ENCODE measurements at regions not wholly inside any gene's neighbourhood (a gene's known extent, or its start where the extent isn't known, plus 50 kb on each side); places are given as distances from the start of the nearest gene placed in this dataset.
A peak's percentile ranks its signal among the peaks of the same experiment; 100 is the strongest.

GRCh38 chr15:81926981-81927380 is 118.8 kb downstream of the MEX3B start:
- H3K9me1 ChIP-seq (ENCODE audit: control insufficient read depth, insufficient read depth, low read length) = no peaks in the 10 kb centered on the region
- no peaks in the 10 kb centered on the region for H3K36me3 ChIP-seq (ENCODE audit: control insufficient read depth, insufficient read depth, low read length)
- POLR2A ChIA-PET = interaction anchor here (0.8 kb wide), 1 partner anchor 188 kb away, joined by 4 read pairs; no protein-coding TSS in a partner anchor
- ATAC-seq (no peak), DNase-seq (ENCODE audit: extremely low read depth in 1 of 4, low spot score in 3 of 4) (no peak), FAIRE-seq (no peak)
- peaks cover 3 to 10% of the 10 kb centered on the region in 2 experiments for H3K4me1 ChIP-seq (replicated peaks in 1 of 2; ENCODE audit: control insufficient read depth in 2 of 2, insufficient read depth in 2 of 2, low read length in 2 of 2)
- 62% methylated on average over 6 of the region's 6 CpGs for WGBS (ENCODE audit: insufficient coverage, low coverage, missing lambda C conversion rate)
- H3K4me2 ChIP-seq (ENCODE audit: insufficient read depth, low read length) = no peak overlapping the region
- no peak overlapping the region for H3K27ac ChIP-seq (ENCODE audit: extremely low read depth, low read depth, low read length)
- no peak overlapping the region for H3K9ac ChIP-seq (ENCODE audit: insufficient read depth in 1 of 2, low read depth in 2 of 2, low read length in 2 of 2)
- H3K79me2 ChIP-seq (ENCODE audit: control insufficient read depth, insufficient read depth, low read length) = no peaks in the 10 kb centered on the region
- BruUV-seq (replicated peaks) = no TSS peak
- intact Hi-C loops (cut with micrococcal nuclease) (no loop called here), in situ Hi-C loops (cut with MboI) (no loop called here)
- CTCF ChIA-PET (ENCODE audit: low intra/inter-chr PET ratio) = no interaction called here
- H2AFZ ChIP-seq (ENCODE audit: low read depth, low read length) = no peak overlapping the region
- H3K9me3 ChIP-seq (replicated peaks; ENCODE audit: control insufficient read depth, insufficient read depth, low read depth, low read length) = no peaks in the 10 kb centered on the region
- no peaks in the 10 kb centered on the region for H4K20me1 ChIP-seq (replicated peaks; ENCODE audit: control insufficient read depth, insufficient read depth, low read length)
- TF ChIP-seq BRF1 (IDR thresholded peaks at IDR 0.05; ENCODE audit: borderline replicate concordance, extremely low read depth, insufficient read length) = no peak
- H3K4me3 ChIP-seq = no peak overlapping the region
- H3K27me3 ChIP-seq (ENCODE audit: control insufficient read depth in 2 of 2, insufficient read depth in 2 of 2, low read length in 2 of 2) = no peaks in the 10 kb centered on the region

GRCh38 chr15:81924729-81925128 is 121.1 kb downstream of the MEX3B start:
- Histone ChIP-seq H3K27ac (ENCODE audit: extremely low read depth, low read depth, low read length) (no peak overlapping the region), H3K27me3 (ENCODE audit: control insufficient read depth in 2 of 2, insufficient read depth in 2 of 2, low read length in 2 of 2) (no peaks in the 10 kb centered on the region), H3K9me3 (replicated peaks; ENCODE audit: control insufficient read depth, insufficient read depth, low read depth, low read length) (no peaks in the 10 kb centered on the region), H2AFZ (ENCODE audit: low read depth, low read length) (peak overlapping the region; percentile 3), H3K4me1 (replicated peaks in 1 of 2; ENCODE audit: control insufficient read depth in 2 of 2, insufficient read depth in 2 of 2, low read length in 2 of 2) (no peaks in the 10 kb centered on the region), H4K20me1 (replicated peaks; ENCODE audit: control insufficient read depth, insufficient read depth, low read length) (no peaks in the 10 kb centered on the region), H3K79me2 (ENCODE audit: control insufficient read depth, insufficient read depth, low read length) (no peaks in the 10 kb centered on the region), H3K9me1 (ENCODE audit: control insufficient read depth, insufficient read depth, low read length) (no peaks in the 10 kb centered on the region), H3K4me3 (no peak overlapping the region), H3K36me3 (ENCODE audit: control insufficient read depth, insufficient read depth, low read length) (no peaks in the 10 kb centered on the region), H3K9ac (ENCODE audit: insufficient read depth in 1 of 2, low read depth in 2 of 2, low read length in 2 of 2) (no peak overlapping the region), H3K4me2 (ENCODE audit: insufficient read depth, low read length) (no peak overlapping the region)
- in situ Hi-C loops (cut with MboI) (no loop called here), intact Hi-C loops (cut with micrococcal nuclease) (no loop called here)
- ChIA-PET CTCF (ENCODE audit: low intra/inter-chr PET ratio) (no interaction called here), POLR2A (no interaction called here)
- FAIRE-seq (no peak), DNase-seq (ENCODE audit: extremely low read depth in 1 of 4, low spot score in 3 of 4) (no peak), ATAC-seq (no peak)
- no peak for TF ChIP-seq DNMT1 (IDR thresholded peaks at IDR 0.05)
- no TSS peak for BruUV-seq (replicated peaks)
- 30% methylated on average over 4 of the region's 4 CpGs for WGBS (ENCODE audit: insufficient coverage, low coverage, missing lambda C conversion rate)
